GM18519 (cell line): ENCODE measurements at regions not wholly inside any gene's neighbourhood (a gene's known extent, or its start where the extent isn't known, plus 50 kb on each side); places are given as distances from the start of the nearest gene placed in this dataset.

Experiments
- ATAC-seq: cut with Tn5 transposase; IDR thresholded peaks from one replicate; pipeline ENCODE4 v1.9.1; 2021; ENCODE audit warnings: mild to moderate bottlenecking, moderate library complexity; ENCODE audit not compliant: unreplicated experiment, low FRiP score

GRCh38 chr6:87995461-87995860, 52.2 kb upstream of the SPACA1 start:
- ATAC-seq, result no peak

GRCh38 chr6:87993356-87993755, 54.3 kb upstream of the SPACA1 start:
- no peak for ATAC-seq

GRCh38 chr6:87990871-87991270, 56.8 kb upstream of the SPACA1 start:
- ATAC-seq, result no peak

GRCh38 chr6:87982134-87982533, 65.5 kb upstream of the SPACA1 start:
- no peak for ATAC-seq

GRCh38 chr6:87979737-87980136, 67.9 kb upstream of the SPACA1 start:
- ATAC-seq, result no peak

GRCh38 chr6:87976616-87977015, 71.0 kb upstream of the SPACA1 start:
- no peak for ATAC-seq

GRCh38 chr6:87975561-87975960, 72.1 kb upstream of the SPACA1 start:
- no peak for ATAC-seq

- ATAC-seq, result no peak
Measured at GRCh38 chr6:87972279-87972678, 75.4 kb upstream of the SPACA1 start.

- ATAC-seq, result no peak
Measured at GRCh38 chr6:87971605-87972262, 75.9 kb upstream of the SPACA1 start.

- ATAC-seq, result no peak
Measured at GRCh38 chr6:87968435-87969278, 79.0 kb upstream of the SPACA1 start.

- ATAC-seq, result no peak
Measured at GRCh38 chr6:87965806-87966205, 81.8 kb upstream of the SPACA1 start.

GRCh38 chr6:87959083-87959482, 88.6 kb upstream of the SPACA1 start:
- ATAC-seq, result no peak

- ATAC-seq, result no peak
Measured at GRCh38 chr6:87951751-87952150, 95.9 kb upstream of the SPACA1 start.

GRCh38 chr6:87950614-87951013, 97.0 kb upstream of the SPACA1 start:
- no peak for ATAC-seq

GRCh38 chr6:87949194-87949593, 98.4 kb upstream of the SPACA1 start:
- no peak for ATAC-seq

- no peak for ATAC-seq
Measured at GRCh38 chr6:87946669-87947068, 101.0 kb upstream of the SPACA1 start.

- no peak for ATAC-seq
Measured at GRCh38 chr6:87945966-87946365, 101.7 kb upstream of the SPACA1 start.

GRCh38 chr6:87945181-87945580, 102.5 kb upstream of the SPACA1 start:
- no peak for ATAC-seq

- no peak for ATAC-seq
Measured at GRCh38 chr6:87944541-87944954, 103.1 kb upstream of the SPACA1 start.

- no peak for ATAC-seq
Measured at GRCh38 chr6:87943191-87943590, 104.5 kb upstream of the SPACA1 start.

GRCh38 chr6:87941556-87942358, 105.9 kb upstream of the SPACA1 start:
- ATAC-seq, result no peak
